ENCODE measurements at regions not wholly inside any gene's neighbourhood (a gene's known extent, or its start where the extent isn't known, plus 50 kb on each side); places are given as distances from the start of the nearest gene placed in this dataset.

DNA sequence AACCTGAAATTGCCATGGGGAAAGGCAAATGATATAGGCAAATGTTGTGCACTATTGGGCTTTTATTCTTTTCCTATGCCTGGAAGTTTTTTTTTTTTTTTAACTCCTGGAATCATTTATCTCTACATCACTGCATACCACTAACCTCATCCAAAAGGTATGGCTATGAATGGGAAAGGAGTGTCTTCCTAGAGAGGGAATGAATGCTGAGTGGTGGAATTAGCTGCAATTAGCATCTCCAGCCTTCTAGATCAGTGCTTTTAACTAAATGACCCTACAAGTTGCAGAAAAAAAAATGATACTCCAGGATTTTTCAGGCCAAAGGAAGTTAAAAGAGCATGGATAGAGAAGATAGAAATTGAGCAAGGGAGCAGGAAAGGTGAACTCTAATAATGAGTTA is 429.8 kb upstream of the PDZRN3 start (continued):
- TF ChIP-seq, protein P1, sequence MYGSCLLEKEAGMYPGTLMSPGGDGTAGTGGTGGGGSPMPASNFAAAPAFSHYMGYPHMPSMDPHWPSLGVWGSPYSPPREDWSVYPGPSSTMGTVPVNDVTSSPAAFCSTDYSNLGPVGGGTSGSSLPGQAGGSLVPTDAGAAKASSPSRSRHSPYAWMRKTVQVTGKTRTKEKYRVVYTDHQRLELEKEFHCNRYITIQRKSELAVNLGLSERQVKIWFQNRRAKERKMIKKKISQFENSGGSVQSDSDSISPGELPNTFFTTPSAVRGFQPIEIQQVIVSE (CRISPR knock-in tag; IDR thresholded peaks at IDR 0.05; ENCODE audit: borderline replicate concordance) = no peak
- no peak for TF ChIP-seq MYBL2 (CRISPR knock-in tag; IDR thresholded peaks at IDR 0.05)
- TF ChIP-seq IRF2 (CRISPR knock-in tag; IDR thresholded peaks at IDR 0.05; ENCODE audit: borderline replicate concordance, low read depth) = no peak
- no peak for TF ChIP-seq SP1 (CRISPR knock-in tag; conservative IDR thresholded peaks at IDR 0.05)
- TF ChIP-seq ZNF121 (CRISPR knock-in tag; IDR thresholded peaks at IDR 0.05) = no peak
- no peak for TF ChIP-seq KAT7 (CRISPR knock-in tag; IDR thresholded peaks at IDR 0.05; ENCODE audit: borderline replicate concordance)
- TF ChIP-seq ETV6 (CRISPR knock-in tag; IDR thresholded peaks at IDR 0.05) = no peak
- TF ChIP-seq TP53 (CRISPR knock-in tag; IDR thresholded peaks at IDR 0.05) = no peak
- TF ChIP-seq, protein P2, sequence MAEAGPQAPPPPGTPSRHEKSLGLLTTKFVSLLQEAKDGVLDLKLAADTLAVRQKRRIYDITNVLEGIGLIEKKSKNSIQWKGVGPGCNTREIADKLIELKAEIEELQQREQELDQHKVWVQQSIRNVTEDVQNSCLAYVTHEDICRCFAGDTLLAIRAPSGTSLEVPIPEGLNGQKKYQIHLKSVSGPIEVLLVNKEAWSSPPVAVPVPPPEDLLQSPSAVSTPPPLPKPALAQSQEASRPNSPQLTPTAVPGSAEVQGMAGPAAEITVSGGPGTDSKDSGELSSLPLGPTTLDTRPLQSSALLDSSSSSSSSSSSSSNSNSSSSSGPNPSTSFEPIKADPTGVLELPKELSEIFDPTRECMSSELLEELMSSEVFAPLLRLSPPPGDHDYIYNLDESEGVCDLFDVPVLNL (CRISPR knock-in tag; IDR thresholded peaks at IDR 0.05; ENCODE audit: borderline replicate concordance, low read depth) = no peak
- TF ChIP-seq, protein P3, sequence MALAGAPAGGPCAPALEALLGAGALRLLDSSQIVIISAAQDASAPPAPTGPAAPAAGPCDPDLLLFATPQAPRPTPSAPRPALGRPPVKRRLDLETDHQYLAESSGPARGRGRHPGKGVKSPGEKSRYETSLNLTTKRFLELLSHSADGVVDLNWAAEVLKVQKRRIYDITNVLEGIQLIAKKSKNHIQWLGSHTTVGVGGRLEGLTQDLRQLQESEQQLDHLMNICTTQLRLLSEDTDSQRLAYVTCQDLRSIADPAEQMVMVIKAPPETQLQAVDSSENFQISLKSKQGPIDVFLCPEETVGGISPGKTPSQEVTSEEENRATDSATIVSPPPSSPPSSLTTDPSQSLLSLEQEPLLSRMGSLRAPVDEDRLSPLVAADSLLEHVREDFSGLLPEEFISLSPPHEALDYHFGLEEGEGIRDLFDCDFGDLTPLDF (CRISPR knock-in tag; IDR thresholded peaks at IDR 0.05) = no peak
- TF ChIP-seq, protein P4, sequence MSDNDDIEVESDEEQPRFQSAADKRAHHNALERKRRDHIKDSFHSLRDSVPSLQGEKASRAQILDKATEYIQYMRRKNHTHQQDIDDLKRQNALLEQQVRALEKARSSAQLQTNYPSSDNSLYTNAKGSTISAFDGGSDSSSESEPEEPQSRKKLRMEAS (CRISPR knock-in tag; IDR thresholded peaks at IDR 0.05) = no peak
- TF ChIP-seq, protein P5, sequence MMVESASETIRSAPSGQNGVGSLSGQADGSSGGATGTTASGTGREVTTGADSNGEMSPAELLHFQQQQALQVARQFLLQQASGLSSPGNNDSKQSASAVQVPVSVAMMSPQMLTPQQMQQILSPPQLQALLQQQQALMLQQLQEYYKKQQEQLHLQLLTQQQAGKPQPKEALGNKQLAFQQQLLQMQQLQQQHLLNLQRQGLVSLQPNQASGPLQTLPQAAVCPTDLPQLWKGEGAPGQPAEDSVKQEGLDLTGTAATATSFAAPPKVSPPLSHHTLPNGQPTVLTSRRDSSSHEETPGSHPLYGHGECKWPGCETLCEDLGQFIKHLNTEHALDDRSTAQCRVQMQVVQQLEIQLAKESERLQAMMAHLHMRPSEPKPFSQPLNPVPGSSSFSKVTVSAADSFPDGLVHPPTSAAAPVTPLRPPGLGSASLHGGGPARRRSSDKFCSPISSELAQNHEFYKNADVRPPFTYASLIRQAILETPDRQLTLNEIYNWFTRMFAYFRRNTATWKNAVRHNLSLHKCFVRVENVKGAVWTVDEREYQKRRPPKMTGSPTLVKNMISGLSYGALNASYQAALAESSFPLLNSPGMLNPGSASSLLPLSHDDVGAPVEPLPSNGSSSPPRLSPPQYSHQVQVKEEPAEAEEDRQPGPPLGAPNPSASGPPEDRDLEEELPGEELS (CRISPR knock-in tag; IDR thresholded peaks at IDR 0.05) = no peak

DNA sequence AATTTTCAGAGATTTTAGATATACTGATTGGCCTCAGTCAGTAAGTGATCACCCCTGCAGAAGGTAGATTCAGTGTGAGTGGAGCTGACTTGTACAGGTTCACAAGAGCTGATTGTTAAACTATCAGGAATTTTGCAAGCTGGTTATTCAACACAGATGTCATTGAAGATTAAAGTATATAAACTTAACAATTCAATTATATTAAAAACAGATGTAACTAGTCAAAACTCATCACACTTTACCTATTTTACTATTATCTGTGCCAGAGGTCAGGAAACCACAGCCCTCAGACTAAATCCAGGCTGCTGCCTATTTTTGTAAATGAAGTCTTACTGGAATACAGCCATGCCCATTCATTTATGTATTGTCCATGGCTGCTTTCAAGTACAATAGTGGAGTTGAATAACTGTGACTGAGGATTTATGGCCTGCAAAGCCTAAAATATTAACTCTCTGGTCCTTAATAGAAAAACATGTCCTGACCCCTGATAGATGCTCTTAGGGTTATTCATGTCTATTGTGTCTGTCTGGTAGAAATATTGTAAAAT is 429.3 kb upstream of the PDZRN3 start:
- no peak for DNase-seq (ENCODE audit: low spot score)
- Mint-ChIP-seq H3K27ac (no peak overlapping the region), H3K4me1 (peaks cover 32% of the 10 kb centered on the region), H3K36me3 (no peaks in the 10 kb centered on the region), H3K9me3 (peaks cover 3% of the 10 kb centered on the region; the same call in 1 of the 2 replicates), H3K27me3 (ENCODE audit: low read depth) (no peaks in the 10 kb centered on the region), H3K4me3 (no peak overlapping the region)
- POLR2A ChIA-PET = no interaction called here
- CTCF ChIA-PET = no interaction called here
- no peak for ATAC-seq
- TF ChIP-seq ATF1 (CRISPR knock-in tag; IDR thresholded peaks at IDR 0.05) (no peak), ZNF671 (CRISPR knock-in tag; IDR thresholded peaks at IDR 0.05) (no peak), ZNF416 (CRISPR knock-in tag; IDR thresholded peaks at IDR 0.05) (no peak), ZBTB21 (CRISPR knock-in tag; IDR thresholded peaks at IDR 0.05; ENCODE audit: borderline replicate concordance) (no peak), SMAD3 (CRISPR knock-in tag; IDR thresholded peaks at IDR 0.05; ENCODE audit: borderline replicate concordance) (no peak), FOXK1 (CRISPR knock-in tag; IDR thresholded peaks at IDR 0.05) (no peak), GRHL2 (CRISPR knock-in tag; IDR thresholded peaks at IDR 0.05; ENCODE audit: insufficient replicate concordance, severe bottlenecking) (no peak)

DNA sequence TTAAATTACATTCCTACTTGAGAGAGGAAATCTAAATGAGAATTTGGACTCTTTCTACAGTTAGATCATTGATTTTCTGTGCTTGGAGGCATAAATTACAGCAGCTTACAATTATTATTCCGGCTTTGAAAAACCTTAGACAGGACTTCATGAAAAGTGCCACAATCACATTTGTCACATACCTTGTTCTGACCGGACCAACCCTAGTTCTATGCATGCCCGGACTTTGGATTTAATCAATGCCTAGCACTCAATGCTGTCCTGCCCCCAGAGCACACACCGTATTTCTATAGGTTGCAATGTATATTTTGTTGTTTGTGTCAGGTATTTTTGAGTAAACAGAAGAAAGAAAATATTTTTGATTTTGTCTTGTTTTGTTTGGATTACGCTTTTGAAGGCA is 424.7 kb upstream of the PDZRN3 start:
- Mint-ChIP-seq H3K9me3 (peaks cover 3% of the 10 kb centered on the region; the same call in 1 of the 2 replicates), H3K4me3 (no peak overlapping the region), H3K27ac (no peak overlapping the region), H3K27me3 (ENCODE audit: low read depth) (no peaks in the 10 kb centered on the region), H3K4me1 (peaks cover 2% of the 10 kb centered on the region), H3K36me3 (no peaks in the 10 kb centered on the region)
- TF ChIP-seq ZNF263 (CRISPR knock-in tag; IDR thresholded peaks at IDR 0.05; ENCODE audit: low read depth) (no peak), CREM (CRISPR knock-in tag; IDR thresholded peaks at IDR 0.05) (no peak)
- TF ChIP-seq, protein P6, sequence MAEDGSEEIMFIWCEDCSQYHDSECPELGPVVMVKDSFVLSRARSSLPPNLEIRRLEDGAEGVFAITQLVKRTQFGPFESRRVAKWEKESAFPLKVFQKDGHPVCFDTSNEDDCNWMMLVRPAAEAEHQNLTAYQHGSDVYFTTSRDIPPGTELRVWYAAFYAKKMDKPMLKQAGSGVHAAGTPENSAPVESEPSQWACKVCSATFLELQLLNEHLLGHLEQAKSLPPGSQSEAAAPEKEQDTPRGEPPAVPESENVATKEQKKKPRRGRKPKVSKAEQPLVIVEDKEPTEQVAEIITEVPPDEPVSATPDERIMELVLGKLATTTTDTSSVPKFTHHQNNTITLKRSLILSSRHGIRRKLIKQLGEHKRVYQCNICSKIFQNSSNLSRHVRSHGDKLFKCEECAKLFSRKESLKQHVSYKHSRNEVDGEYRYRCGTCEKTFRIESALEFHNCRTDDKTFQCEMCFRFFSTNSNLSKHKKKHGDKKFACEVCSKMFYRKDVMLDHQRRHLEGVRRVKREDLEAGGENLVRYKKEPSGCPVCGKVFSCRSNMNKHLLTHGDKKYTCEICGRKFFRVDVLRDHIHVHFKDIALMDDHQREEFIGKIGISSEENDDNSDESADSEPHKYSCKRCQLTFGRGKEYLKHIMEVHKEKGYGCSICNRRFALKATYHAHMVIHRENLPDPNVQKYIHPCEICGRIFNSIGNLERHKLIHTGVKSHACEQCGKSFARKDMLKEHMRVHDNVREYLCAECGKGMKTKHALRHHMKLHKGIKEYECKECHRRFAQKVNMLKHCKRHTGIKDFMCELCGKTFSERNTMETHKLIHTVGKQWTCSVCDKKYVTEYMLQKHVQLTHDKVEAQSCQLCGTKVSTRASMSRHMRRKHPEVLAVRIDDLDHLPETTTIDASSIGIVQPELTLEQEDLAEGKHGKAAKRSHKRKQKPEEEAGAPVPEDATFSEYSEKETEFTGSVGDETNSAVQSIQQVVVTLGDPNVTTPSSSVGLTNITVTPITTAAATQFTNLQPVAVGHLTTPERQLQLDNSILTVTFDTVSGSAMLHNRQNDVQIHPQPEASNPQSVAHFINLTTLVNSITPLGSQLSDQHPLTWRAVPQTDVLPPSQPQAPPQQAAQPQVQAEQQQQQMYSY (CRISPR knock-in tag; IDR thresholded peaks at IDR 0.05) = no peak
- no peak for DNase-seq (ENCODE audit: low spot score)
- ChIA-PET CTCF (no interaction called here), POLR2A (no interaction called here)
- no peak for ATAC-seq
